ENCODE measurements at regions not wholly inside any gene's neighbourhood (a gene's known extent, or its start where the extent isn't known, plus 50 kb on each side); places are given as distances from the start of the nearest gene placed in this dataset.
"Not testable (repeated sequence)": the region's sequence is repeated elsewhere in the genome, so short reads cannot be mapped to it uniquely, and the experiment has no call there.

DNA sequence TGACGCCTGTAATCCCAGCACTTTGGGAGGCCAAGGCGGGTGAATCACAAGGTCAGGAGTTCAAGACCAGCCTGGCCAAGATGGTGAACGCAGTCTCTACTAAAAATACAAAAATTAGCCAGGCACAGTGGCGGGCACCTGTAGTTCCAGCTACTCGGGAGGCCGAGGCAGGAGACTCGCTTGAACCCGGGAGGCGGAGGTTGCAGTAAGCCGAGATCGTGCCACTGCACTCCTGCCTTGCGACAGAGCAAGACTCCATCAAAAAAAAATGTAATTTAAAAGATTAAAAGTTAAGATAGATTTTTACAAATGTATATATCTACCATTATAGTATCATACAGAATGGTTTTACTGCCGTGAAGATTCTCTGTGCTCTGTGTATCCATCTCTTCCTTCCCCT is 1464.1 kb downstream of the FOXD4L5 start:
- H3K4me3 ChIP-seq (replicated peaks in 1 of 2; ENCODE audit: low read depth in 1 of 2, low read length in 2 of 2); DNase-seq (ENCODE audit: low read depth, low spot score); CTCF ChIA-PET; H3K27me3 ChIP-seq (ENCODE audit: insufficient read depth, low read length); H3K27ac ChIP-seq (ENCODE audit: low read depth, low read length); BruUV-seq (replicated peaks); H3K4me2 ChIP-seq (ENCODE audit: low read length); H3K36me3 ChIP-seq (ENCODE audit: control insufficient read depth in 1 of 2, insufficient read depth in 2 of 2, low read length in 2 of 2); ATAC-seq; H3K9ac ChIP-seq (ENCODE audit: low read length); H4K20me1 ChIP-seq (ENCODE audit: insufficient read depth); H2AFZ ChIP-seq (ENCODE audit: low read depth, low read length, poor library complexity, severe bottlenecking); H3K4me1 ChIP-seq (ENCODE audit: control insufficient read depth in 1 of 2, insufficient read depth in 2 of 2, low read length in 2 of 2); H3K9me3 ChIP-seq (ENCODE audit: control insufficient read depth in 1 of 2, insufficient read depth in 1 of 2, low read depth in 1 of 2, low read length in 2 of 2); RAD21 ChIA-PET (ENCODE audit: low non-redundant PET in 1 of 2, low total read pairs in 2 of 2, uncharacterized antibody in 2 of 2, unreplicated experiment in 2 of 2); POLR2A ChIA-PET; intact Hi-C loops (cut with micrococcal nuclease); H3K9me2 ChIP-seq (ENCODE audit: insufficient read depth); H3K79me2 ChIP-seq (ENCODE audit: insufficient read depth, low read length): not testable (repeated sequence)

GRCh38 chr9:63820383-63820782 is 1464.6 kb downstream of the FOXD4L5 start:
- H3K36me3 ChIP-seq (ENCODE audit: control insufficient read depth in 1 of 2, insufficient read depth in 2 of 2, low read length in 2 of 2); ATAC-seq; H4K20me1 ChIP-seq (ENCODE audit: insufficient read depth); RAD21 ChIA-PET (ENCODE audit: low non-redundant PET in 1 of 2, low total read pairs in 2 of 2, uncharacterized antibody in 2 of 2, unreplicated experiment in 2 of 2); intact Hi-C loops (cut with micrococcal nuclease); H3K4me3 ChIP-seq (replicated peaks in 1 of 2; ENCODE audit: low read depth in 1 of 2, low read length in 2 of 2); H2AFZ ChIP-seq (ENCODE audit: low read depth, low read length, poor library complexity, severe bottlenecking); CTCF ChIA-PET; H3K27me3 ChIP-seq (ENCODE audit: insufficient read depth, low read length); H3K4me2 ChIP-seq (ENCODE audit: low read length); H3K9me2 ChIP-seq (ENCODE audit: insufficient read depth); H3K4me1 ChIP-seq (ENCODE audit: control insufficient read depth in 1 of 2, insufficient read depth in 2 of 2, low read length in 2 of 2); H3K9me3 ChIP-seq (ENCODE audit: control insufficient read depth in 1 of 2, insufficient read depth in 1 of 2, low read depth in 1 of 2, low read length in 2 of 2); H3K27ac ChIP-seq (ENCODE audit: low read depth, low read length); DNase-seq (ENCODE audit: low read depth, low spot score); H3K79me2 ChIP-seq (ENCODE audit: insufficient read depth, low read length); POLR2A ChIA-PET; H3K9ac ChIP-seq (ENCODE audit: low read length); BruUV-seq (replicated peaks): not testable (repeated sequence)

GRCh38 chr9:63817622-63818518 is 1467.1 kb downstream of the FOXD4L5 start:
- DNase-seq (ENCODE audit: low read depth, low spot score) (no peak), ATAC-seq (peak; percentile 35)
- Histone ChIP-seq H2AFZ (ENCODE audit: low read depth, low read length, poor library complexity, severe bottlenecking) (no peak overlapping the region), H3K79me2 (ENCODE audit: insufficient read depth, low read length) (no peaks in the 10 kb centered on the region), H3K4me2 (ENCODE audit: low read length) (no peak overlapping the region), H3K9me3 (ENCODE audit: control insufficient read depth in 1 of 2, insufficient read depth in 1 of 2, low read depth in 1 of 2, low read length in 2 of 2) (peaks cover 0 to under 1% of the 10 kb centered on the region in 2 experiments; a peak in 2 of 4 replicates), H3K4me3 (replicated peaks in 1 of 2; ENCODE audit: low read depth in 1 of 2, low read length in 2 of 2) (no peak overlapping the region), H3K27me3 (ENCODE audit: insufficient read depth, low read length) (no peaks in the 10 kb centered on the region), H3K9ac (ENCODE audit: low read length) (no peak overlapping the region), H3K4me1 (ENCODE audit: control insufficient read depth in 1 of 2, insufficient read depth in 2 of 2, low read length in 2 of 2) (no peaks in the 10 kb centered on the region), H4K20me1 (ENCODE audit: insufficient read depth) (no peaks in the 10 kb centered on the region), H3K27ac (ENCODE audit: low read depth, low read length) (no peak overlapping the region; the same call in 1 of the 2 replicates), H3K36me3 (ENCODE audit: control insufficient read depth in 1 of 2, insufficient read depth in 2 of 2, low read length in 2 of 2) (no peaks in the 10 kb centered on the region), H3K9me2 (ENCODE audit: insufficient read depth) (no peaks in the 10 kb centered on the region)
- POLR2A ChIA-PET, result interaction anchor here (1.1 kb wide), 1 partner anchor 1015 kb away, joined by 3 read pairs; no protein-coding TSS in a partner anchor
- CTCF ChIA-PET, result no interaction called here
- intact Hi-C loops (cut with micrococcal nuclease), result no loop called here
- BruUV-seq (replicated peaks), result no TSS peak
- RAD21 ChIA-PET (ENCODE audit: low non-redundant PET in 1 of 2, low total read pairs in 2 of 2, uncharacterized antibody in 2 of 2, unreplicated experiment in 2 of 2), result no interaction called here
- TF ChIP-seq SIN3A (IDR thresholded peaks at IDR 0.05; ENCODE audit: low read depth) (no peak), SP1 (IDR thresholded peaks at IDR 0.05; ENCODE audit: low read depth) (no peak), EZH2 (IDR thresholded peaks at IDR 0.05) (no peak), EZH2phosphoT487 (IDR thresholded peaks at IDR 0.05; ENCODE audit: borderline replicate concordance) (no peak), FOSL1 (IDR thresholded peaks at IDR 0.05; ENCODE audit: low read depth) (no peak), EGR1 (IDR thresholded peaks at IDR 0.05; ENCODE audit: low read depth) (no peak), RAD21 (IDR thresholded peaks at IDR 0.05; ENCODE audit: low read depth) (no peak), SRF (IDR thresholded peaks at IDR 0.05; ENCODE audit: low read depth) (no peak), ZNF274 (IDR thresholded peaks at IDR 0.05; ENCODE audit: low read depth, low read length) (no peak), CEBPB (IDR thresholded peaks at IDR 0.05; ENCODE audit: low read depth) (no peak), JUND (IDR thresholded peaks at IDR 0.05) (no peak), ELF1 (IDR thresholded peaks at IDR 0.05; ENCODE audit: borderline replicate concordance, low read depth) (no peak), YY1 (IDR thresholded peaks at IDR 0.05; ENCODE audit: extremely low read depth, insufficient replicate concordance, low read depth, low read length) (no peak)
- TF ChIP-seq, protein P1, sequence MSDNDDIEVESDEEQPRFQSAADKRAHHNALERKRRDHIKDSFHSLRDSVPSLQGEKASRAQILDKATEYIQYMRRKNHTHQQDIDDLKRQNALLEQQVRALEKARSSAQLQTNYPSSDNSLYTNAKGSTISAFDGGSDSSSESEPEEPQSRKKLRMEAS (IDR thresholded peaks at IDR 0.05), result no peak
